SU-DHL-6 (cell line): ENCODE measurements at regions not wholly inside any gene's neighbourhood (a gene's known extent, or its start where the extent isn't known, plus 50 kb on each side); places are given as distances from the start of the nearest gene placed in this dataset.

ENCODE experiments used
- EZH2phosphoT487 ChIP-seq: fragments of 200-600 bp; sonication (generic), shearing (Covaris generic); conservative IDR thresholded peaks from 2 replicates; pipeline ENCODE4 v1.6.1; 2018; ENCODE audit warnings: mild to moderate bottlenecking, antibody characterized with exemption, low read length, moderate library complexity, mixed read lengths
- TF ChIP-seq, protein P1 (sequence below): fragments of 200-600 bp; sonication (generic); IDR thresholded peaks from one replicate; pipeline ENCODE4 v1.5.1; 2017; ENCODE audit warnings: antibody characterized with exemption, mild to moderate bottlenecking, low read length, moderate library complexity; ENCODE audit not compliant: insufficient read depth, poor library complexity, severe bottlenecking

DNA sequence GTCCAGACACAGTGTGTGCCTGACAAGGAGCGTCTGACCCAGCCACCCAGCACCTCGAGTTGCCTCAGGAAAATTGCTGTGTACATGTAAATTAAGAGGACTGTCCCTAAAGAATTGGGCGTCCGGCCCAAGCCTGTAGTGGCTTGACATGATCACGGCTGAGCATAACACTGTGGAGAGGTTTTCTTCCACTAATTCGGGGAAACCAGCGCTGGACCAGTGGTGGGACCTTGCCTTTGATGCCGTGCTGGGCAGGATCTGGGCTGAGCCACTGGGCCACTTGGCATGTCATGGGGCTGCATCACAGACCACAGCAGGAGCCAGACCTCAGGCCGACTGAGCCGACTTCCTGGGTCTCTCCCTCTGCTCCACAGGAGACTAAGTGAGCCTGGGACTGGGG, 282.5 kb downstream of the GLRX3 start:
- TF ChIP-seq EZH2phosphoT487 = no peak
- TF ChIP-seq, protein P1, sequence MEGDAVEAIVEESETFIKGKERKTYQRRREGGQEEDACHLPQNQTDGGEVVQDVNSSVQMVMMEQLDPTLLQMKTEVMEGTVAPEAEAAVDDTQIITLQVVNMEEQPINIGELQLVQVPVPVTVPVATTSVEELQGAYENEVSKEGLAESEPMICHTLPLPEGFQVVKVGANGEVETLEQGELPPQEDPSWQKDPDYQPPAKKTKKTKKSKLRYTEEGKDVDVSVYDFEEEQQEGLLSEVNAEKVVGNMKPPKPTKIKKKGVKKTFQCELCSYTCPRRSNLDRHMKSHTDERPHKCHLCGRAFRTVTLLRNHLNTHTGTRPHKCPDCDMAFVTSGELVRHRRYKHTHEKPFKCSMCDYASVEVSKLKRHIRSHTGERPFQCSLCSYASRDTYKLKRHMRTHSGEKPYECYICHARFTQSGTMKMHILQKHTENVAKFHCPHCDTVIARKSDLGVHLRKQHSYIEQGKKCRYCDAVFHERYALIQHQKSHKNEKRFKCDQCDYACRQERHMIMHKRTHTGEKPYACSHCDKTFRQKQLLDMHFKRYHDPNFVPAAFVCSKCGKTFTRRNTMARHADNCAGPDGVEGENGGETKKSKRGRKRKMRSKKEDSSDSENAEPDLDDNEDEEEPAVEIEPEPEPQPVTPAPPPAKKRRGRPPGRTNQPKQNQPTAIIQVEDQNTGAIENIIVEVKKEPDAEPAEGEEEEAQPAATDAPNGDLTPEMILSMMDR = no peak
